ENCODE measurements at regions not wholly inside any gene's neighbourhood (a gene's known extent, or its start where the extent isn't known, plus 50 kb on each side); places are given as distances from the start of the nearest gene placed in this dataset.

- TF ChIP-seq, protein P1, sequence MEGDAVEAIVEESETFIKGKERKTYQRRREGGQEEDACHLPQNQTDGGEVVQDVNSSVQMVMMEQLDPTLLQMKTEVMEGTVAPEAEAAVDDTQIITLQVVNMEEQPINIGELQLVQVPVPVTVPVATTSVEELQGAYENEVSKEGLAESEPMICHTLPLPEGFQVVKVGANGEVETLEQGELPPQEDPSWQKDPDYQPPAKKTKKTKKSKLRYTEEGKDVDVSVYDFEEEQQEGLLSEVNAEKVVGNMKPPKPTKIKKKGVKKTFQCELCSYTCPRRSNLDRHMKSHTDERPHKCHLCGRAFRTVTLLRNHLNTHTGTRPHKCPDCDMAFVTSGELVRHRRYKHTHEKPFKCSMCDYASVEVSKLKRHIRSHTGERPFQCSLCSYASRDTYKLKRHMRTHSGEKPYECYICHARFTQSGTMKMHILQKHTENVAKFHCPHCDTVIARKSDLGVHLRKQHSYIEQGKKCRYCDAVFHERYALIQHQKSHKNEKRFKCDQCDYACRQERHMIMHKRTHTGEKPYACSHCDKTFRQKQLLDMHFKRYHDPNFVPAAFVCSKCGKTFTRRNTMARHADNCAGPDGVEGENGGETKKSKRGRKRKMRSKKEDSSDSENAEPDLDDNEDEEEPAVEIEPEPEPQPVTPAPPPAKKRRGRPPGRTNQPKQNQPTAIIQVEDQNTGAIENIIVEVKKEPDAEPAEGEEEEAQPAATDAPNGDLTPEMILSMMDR (IDR thresholded peaks at IDR 0.05) = no peak
- DNase-seq (ENCODE audit: low spot score) (no peak), ATAC-seq (ENCODE audit: low FRiP score) (no peak)
These were observed 61.2 kb upstream of the CBLN2 start for GRCh38 chr18:72605376-72605775.

DNA sequence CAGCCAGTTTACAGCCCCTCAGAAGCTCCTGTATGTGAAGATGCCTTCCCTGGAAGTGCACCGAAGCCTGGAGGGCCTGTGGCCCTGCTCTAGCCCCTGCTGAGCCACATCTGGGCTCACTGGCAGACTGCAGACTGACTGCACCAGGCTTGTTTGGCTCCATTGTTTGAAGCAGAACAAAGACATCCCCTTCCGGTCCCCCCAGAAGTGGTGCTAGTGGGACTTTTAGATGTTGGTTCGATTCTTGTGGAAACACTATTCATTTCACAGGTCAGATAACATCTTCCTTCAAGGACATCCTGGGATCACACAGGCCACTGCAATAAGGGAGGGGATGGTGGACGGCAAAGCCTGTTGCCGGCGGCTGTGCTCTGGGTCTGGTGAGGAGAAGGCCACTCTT lies 57.8 kb upstream of the CBLN2 start:
- TF ChIP-seq, protein P1 (IDR thresholded peaks at IDR 0.05) = no peak
- no peak for DNase-seq (ENCODE audit: low spot score)
- no peak for ATAC-seq (ENCODE audit: low FRiP score)

DNA sequence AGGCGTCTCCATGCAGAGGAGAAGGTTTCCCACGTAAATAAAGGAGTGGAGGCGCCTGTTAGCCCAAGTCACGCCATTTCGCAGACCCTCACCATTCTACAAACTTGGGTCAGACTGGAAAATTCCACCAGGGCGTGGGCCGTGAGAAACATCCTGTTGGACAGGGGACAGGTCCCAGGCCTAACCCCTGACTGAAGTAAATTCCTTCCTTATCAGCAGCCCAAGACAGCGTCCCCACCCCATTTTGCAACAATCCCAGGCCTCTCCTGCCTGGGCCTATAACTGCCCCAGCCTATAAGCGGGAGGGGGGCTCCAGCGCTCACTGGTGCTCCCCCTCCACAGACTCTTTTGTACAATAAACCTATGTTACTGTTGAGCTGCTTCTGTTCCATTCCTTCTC lies 57.3 kb upstream of the CBLN2 start:
- ATAC-seq (ENCODE audit: low FRiP score) (no peak), DNase-seq (ENCODE audit: low spot score) (no peak)
- TF ChIP-seq, protein P1 (IDR thresholded peaks at IDR 0.05) = no peak

Data from omental fat pad (tissue), 3 donors.